Erythroblast (primary cell): ENCODE measurements at regions not wholly inside any gene's neighbourhood (a gene's known extent, or its start where the extent isn't known, plus 50 kb on each side); places are given as distances from the start of the nearest gene placed in this dataset.

Experiments used
- DNase-seq, 2 experiments: peaks; one replicate each; lab custom pipeline; 2025; lab: John Stamatoyannopoulos, UW
- GATA1 ChIP-seq: IDR thresholded peaks from 2 replicates; pipeline ENCODE4 v1.6.1; 2011; ENCODE audit warnings: low read depth, mild to moderate bottlenecking, control low read depth, low read length, moderate library complexity
- POLR2A ChIP-seq: IDR thresholded peaks from 2 replicates; pipeline ENCODE4 v1.6.1; 2011; ENCODE audit warnings: mild to moderate bottlenecking, low read length

- no peak for DNase-seq
- TF ChIP-seq GATA1 (no peak), POLR2A (no peak)
These were observed 814.6 kb downstream of the SLC4A3 start for GRCh38 chr2:220442012-220442411.

GRCh38 chr2:220445429-220446105 lies 818.1 kb downstream of the SLC4A3 start:
- no peak for TF ChIP-seq POLR2A
- no peak for TF ChIP-seq GATA1
- DNase-seq = no peak

GRCh38 chr2:220446106-220446712 lies 818.8 kb downstream of the SLC4A3 start:
- no peak for DNase-seq
- TF ChIP-seq POLR2A (no peak), GATA1 (no peak)

DNA sequence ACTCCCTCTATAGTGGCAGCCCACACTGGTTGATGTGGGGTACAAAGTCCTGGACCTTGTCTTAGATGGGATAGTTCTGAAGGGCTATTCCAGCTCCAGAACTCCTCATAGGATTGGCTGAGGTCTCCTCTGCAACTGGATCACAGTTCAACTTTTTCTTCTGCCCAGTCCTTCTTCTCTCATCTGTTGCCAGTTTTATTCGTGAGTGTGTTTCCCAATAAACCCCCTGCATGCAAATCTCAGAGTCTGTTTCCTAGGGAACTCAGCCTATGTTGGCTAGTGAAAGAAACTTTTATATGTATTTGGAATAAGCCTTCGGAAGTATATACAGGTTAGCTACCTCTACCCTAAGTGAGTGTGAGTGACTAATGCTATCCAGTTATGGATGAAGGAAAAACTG lies 823.4 kb downstream of the SLC4A3 start:
- TF ChIP-seq GATA1 (no peak), POLR2A (no peak)
- no peak for DNase-seq

DNA sequence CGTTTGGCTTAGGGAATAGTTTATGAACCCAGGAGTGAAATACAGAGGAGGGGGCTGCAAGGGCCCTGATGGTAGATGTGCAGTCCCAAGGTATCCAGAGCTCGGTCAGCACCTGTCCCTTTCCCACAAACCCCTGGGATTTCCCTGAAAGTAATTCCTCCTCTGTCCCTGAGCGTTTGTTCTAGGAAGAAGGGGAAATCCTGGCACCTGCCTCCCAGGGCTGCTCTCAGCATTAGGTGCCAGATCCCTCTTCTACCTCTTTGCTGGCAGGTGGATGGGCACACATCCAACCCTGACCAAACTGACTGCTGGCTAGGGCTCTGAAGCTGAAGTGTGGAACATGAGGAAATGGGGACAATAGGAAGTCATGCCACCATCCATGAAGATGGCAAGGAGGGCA lies 824.0 kb downstream of the SLC4A3 start:
- DNase-seq = no peak

DNA sequence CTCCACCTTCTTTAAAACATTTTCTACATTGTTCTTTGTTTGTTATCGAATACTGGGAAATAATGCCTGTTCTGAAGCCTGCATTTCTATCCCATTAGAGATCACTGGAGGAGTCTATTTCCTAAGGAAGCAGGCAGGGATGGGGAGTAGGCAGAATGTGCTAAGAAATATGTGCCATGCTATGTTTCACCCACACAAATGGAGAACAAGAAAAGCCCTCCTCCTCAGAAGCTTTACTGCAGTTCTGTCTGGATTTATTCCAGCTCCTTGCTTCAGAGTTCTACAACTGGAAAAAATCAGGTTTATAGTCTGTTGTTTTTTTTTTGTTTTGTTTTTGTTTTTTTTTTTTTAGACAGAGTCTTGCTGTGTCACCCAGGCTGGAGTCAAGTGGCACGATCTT lies 825.1 kb downstream of the SLC4A3 start:
- no peak for TF ChIP-seq GATA1
- TF ChIP-seq POLR2A = no peak
- DNase-seq = no peak

More for the DNA sequence above, 824.0 kb downstream of the SLC4A3 start:
- no peak for TF ChIP-seq GATA1
- no peak for TF ChIP-seq POLR2A

GRCh38 chr2:220455351-220455990 lies 828.0 kb downstream of the SLC4A3 start:
- no peak for DNase-seq

GRCh38 chr2:220458051-220458450 lies 830.6 kb downstream of the SLC4A3 start:
- no peak for TF ChIP-seq POLR2A
- no peak for TF ChIP-seq GATA1

More at GRCh38 chr2:220455351-220455990, 828.0 kb downstream of the SLC4A3 start:
- TF ChIP-seq POLR2A (no peak), GATA1 (no peak)

DNA sequence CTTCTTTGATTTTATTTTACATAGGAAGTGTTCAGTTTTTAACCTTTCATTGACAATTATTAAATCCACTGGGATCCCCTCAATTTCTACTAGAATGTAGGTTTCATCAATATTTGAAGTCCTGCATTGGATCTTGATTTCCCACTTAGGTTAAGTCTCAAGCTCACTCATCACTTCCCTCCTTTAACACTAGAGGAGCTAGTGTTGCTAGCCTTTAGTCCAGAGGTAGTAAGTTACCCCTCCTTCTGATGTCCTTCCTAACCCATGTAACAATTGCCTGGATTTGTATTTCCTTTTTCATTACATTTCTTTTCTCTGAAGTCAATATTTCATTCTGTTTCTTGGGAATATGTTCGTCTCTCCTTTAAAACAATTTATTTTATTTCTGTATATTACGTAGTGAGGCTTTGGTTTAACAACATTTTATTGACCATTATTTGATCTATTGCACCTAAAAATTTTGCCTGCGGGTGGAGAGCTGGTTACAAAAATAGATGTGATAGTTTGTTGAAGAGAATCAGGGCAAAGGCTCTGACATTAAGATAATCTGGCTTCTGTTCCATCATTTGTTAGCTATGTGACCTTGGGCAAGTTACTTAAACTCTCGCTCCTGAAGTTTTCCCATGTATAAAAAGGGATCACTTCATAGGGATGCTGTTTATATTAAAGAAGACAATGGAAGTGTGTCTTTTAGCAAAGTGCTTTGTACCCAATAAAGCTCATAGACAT lies 833.0 kb downstream of the SLC4A3 start:
- no peak for DNase-seq
- TF ChIP-seq POLR2A (no peak), GATA1 (no peak)

More at GRCh38 chr2:220458051-220458450, 830.6 kb downstream of the SLC4A3 start:
- no peak for DNase-seq

DNA sequence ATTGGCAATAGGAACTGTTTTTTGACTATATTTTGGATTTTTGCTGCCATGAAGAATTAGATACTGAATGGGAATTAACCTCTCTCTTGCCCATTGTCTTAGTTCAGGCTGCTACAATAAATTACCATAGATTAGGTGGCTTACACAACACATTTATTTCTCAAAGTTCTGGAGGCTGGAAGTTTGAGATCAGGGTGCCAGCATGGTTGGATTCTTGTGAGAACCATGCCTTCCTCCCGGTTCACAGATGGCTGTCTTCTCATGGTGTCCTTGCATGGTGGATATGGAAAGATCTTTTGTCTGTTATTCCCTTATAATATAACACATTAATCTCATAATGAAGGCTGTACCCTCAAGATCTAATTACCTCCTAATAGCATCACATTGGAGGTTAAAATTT lies 836.4 kb downstream of the SLC4A3 start:
- DNase-seq = no peak
- TF ChIP-seq POLR2A (no peak), GATA1 (no peak)

DNA sequence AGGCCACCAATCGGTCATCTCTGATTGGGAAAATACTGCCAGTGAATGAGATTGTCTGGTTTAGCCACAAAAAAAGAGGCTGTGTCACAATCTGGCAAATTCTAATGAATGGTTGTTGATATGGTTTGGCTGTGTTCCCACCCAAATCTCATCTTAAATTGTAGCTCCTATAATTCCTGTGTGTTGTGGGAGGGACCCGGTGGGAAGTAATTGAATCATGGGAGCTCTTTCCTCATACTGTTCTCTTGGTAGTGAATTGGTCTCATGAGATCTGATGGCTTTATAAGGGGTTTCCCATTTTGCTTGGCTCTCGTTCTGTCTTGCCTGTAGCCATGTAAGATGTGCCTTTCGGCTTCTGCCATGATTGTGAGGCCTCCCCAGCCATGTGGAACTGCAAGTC lies 838.3 kb downstream of the SLC4A3 start:
- TF ChIP-seq GATA1 = no peak
- no peak for TF ChIP-seq POLR2A

DNA sequence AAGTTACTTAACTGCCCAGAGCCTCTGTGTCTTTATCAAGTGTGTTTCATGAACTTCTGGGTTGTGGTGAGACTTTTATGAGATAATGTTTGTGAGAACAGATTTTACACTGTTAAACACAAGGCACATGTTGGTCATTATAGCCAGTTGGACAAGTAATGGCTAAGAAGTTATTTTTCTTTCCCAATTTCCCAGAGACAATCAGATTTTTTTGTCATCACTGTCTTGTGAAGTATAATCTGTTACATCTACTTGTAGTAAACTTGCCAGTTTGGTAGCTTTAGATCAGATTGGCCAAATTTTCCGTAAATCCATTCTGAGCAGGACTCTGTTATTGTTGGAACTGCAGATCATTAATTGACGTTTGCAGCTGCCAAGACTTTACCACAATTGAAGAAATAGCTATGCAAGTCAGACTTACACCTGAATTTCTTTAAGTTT lies 838.8 kb downstream of the SLC4A3 start:
- TF ChIP-seq GATA1 (no peak), POLR2A (no peak)
- DNase-seq = no peak

More for the DNA sequence above, 838.3 kb downstream of the SLC4A3 start:
- DNase-seq = no peak

- TF ChIP-seq POLR2A = no peak
- no peak for TF ChIP-seq GATA1
- DNase-seq = no peak
These were observed 841.8 kb downstream of the SLC4A3 start for GRCh38 chr2:220469201-220469600.
